ENCODE measurements at regions not wholly inside any gene's neighbourhood (a gene's known extent, or its start where the extent isn't known, plus 50 kb on each side); places are given as distances from the start of the nearest gene placed in this dataset.

DNA sequence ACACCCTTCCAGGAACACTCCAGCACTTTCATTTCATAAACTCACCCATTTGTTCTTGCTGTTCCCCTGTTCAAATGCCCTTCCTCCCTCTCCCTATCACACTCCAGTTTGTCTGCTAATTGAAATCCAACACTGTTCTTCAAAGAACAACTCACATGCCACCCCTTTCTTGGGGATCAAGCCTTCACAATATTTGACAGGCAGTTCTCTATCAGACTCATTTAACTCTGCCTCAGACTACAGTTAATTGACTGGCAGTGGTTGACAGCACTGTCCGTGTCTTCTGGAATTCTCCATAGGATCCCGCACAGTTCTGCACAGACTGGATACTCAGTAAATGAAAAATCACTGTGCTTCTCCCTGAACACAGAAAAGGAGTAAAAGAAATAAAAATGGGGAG lies 87.8 kb downstream of the PMP22 start:
- no peak for DNase-seq (ENCODE audit: low read depth)

- DNase-seq (ENCODE audit: low read depth) = no peak
Observed at GRCh38 chr17:15175356-15175755, 89.8 kb downstream of the PMP22 start.

- DNase-seq (ENCODE audit: low read depth) = no peak
Observed at GRCh38 chr17:15171167-15172047, 93.7 kb downstream of the PMP22 start.

DNA sequence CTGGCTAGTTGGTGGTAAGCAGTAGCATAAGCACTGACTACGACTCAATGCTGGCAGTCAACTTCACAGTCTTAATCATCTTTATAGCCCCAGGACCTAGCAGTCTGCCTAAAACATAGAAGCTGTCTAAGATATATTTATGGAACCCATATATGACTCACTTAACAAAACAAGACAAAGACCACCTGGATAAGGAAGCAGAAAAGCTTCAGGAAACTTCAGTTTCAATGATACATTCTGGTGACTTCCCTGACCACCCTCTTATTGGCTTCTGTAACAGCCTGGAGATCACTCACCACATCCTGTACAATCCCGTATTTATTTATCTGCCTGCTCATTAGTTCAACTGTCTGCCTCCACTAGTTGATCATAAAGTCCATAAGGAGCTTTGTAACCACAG lies 95.5 kb downstream of the PMP22 start:
- DNase-seq (ENCODE audit: low read depth) = no peak

DNA sequence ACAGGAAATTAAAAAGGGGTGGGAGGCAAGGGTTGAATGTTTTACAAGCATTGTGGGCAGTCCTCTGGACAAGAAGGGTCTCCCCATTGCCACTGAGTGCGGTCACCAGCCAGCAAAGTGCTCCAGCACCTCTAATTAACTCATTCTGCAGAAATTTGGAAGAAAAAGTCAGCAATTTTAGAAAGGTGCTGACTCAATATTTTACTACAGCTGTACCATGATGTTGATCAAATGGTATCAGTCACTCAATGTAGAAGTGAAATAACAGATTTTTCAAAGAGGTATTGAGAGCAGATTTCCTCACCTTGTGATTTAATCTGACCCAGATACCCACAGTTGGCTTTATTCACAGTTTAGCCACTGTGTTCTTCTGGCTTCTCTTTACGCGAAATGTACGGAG lies 96.7 kb downstream of the PMP22 start:
- DNase-seq (ENCODE audit: low read depth) = no peak

DNA sequence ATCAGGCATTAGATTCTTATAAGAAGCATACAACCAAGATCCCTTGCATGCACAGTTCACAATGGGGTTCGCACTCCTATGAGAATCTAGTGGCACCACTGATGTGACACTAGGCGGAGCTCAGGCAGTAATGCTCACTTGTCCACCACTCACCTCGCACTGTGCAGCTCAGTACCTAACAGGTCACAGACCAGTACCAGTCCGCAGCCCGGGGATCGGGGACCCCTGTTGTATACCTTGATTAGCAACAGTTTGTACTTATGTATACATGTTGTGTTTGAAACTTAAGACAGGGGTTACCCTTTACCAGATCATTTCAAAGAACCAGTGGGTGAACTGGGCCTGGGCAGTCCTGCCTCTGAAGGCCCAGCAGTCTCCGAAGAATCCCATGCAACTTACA lies 103.7 kb downstream of the PMP22 start:
- no peak for DNase-seq (ENCODE audit: low read depth)

- no peak for DNase-seq (ENCODE audit: low read depth)
Observed at GRCh38 chr17:15157051-15157450, 108.1 kb downstream of the PMP22 start.

DNA sequence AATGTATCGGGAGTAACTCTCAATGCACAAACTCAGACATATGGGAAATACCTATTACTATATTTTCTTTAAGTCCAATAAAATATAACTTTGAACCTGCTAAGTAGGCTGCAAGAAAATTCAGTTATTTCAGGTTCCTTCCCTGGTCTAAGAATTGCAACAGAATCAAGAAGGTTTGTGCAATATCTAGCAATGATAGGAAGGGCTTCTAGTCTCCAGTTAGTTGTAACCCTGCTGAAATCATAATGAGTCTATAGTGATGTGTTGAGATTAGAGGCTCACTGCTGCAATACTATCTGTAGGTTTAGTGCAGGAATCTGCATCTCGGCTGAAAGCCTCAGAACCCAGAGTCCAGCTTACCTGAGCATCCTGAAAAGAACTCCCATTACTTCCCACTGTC lies 110.5 kb downstream of the PMP22 start:
- DNase-seq (ENCODE audit: low read depth) = no peak

- no peak for DNase-seq (ENCODE audit: low read depth)
Observed at GRCh38 chr17:15145621-15146020, 119.5 kb downstream of the PMP22 start.

- DNase-seq (ENCODE audit: low read depth) = no peak
Observed at GRCh38 chr17:15143524-15143923, 121.6 kb downstream of the PMP22 start.

DNA sequence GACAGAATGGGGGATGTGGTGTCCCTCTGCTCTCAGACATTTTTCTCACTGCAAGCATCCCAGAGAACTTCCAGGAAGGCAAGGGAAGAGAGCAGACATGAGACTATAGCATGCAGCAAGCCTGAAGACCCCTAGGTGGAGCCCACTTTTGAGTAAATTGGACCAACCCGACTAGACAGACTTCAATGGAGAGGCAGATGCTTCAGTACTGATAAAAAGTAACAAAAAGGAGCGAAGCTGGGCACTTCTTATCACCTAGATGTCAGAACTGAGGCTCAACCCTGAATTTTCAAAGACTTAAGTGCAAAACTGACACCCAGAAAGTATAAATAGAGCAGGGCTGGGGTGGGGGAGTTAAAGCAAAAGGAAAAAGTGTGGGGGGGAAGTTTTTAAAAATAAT lies 130.8 kb downstream of the PMP22 start:
- DNase-seq (ENCODE audit: low read depth) = no peak

GRCh38 chr17:15133826-15134225 lies 131.3 kb downstream of the PMP22 start:
- DNase-seq (ENCODE audit: low read depth) = no peak

DNA sequence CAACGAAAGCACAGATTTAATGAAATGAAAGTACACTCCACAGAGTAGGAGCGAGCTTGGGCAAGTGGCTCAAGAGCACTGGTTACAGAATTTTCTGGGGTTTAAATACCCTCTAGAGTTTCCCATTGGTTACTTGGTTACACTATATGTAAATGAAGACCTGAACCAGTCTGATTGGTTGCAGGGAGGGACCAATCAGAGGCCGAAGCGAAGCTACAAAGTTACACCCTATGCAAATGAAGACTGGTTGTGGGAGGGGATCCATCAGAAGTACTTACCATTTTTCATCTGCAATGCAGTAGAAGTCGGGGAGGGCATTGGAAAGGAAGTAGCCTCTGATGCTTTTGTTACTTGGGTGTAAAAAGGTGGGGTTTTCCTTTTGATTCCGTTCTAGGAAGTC lies 132.0 kb downstream of the PMP22 start:
- no peak for DNase-seq (ENCODE audit: low read depth)

DNA sequence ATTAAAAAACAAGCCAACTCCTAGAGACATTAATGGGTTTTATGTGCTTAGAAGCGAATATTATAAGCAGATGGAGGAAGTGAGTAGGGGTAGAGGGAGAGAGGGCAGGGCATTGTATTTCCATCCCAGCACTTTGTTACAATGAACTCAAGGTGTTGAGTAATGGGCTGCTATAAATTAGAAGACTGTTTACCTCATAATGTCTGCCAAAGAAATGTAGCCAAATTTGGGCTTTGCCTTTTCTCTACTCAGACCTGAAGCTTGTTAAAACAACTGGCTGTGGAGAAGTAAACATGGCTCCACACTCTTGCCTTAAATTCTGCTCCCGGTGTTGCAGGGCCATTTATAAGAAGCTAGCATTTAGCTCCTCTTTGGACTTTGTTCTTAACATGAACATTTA lies 134.7 kb downstream of the PMP22 start:
- no peak for DNase-seq (ENCODE audit: low read depth)

- no peak for DNase-seq (ENCODE audit: low read depth)
Observed at GRCh38 chr17:15129986-15130385, 135.1 kb downstream of the PMP22 start.

GRCh38 chr17:15124746-15125145 lies 140.4 kb downstream of the PMP22 start:
- no peak for DNase-seq (ENCODE audit: low read depth)

- no peak for DNase-seq (ENCODE audit: low read depth)
Observed at GRCh38 chr17:15124264-15124595, 140.9 kb downstream of the PMP22 start.

GRCh38 chr17:15123593-15124263 lies 141.4 kb downstream of the PMP22 start:
- no peak for DNase-seq (ENCODE audit: low read depth)

DNA sequence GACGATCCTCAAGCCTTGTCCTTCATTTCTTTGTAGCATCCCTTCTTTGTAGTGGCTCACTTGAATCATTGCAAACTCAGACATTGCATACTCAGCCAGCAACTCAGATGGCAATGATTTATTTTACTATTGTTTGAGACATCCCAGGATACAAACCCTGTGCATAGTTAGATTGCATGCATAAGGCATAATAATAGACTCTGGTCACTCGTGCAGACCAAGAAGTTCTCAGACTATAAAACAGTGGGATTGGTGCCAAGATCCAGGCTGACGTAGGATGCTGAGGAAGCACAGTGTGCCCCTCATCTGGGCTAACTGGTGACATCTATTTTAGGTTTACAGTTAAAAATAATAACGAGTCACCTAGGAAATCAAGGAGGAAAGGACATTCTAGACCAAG lies 142.3 kb downstream of the PMP22 start:
- DNase-seq (ENCODE audit: low read depth) = no peak

GRCh38 chr17:15121426-15121825 lies 143.7 kb downstream of the PMP22 start:
- no peak for DNase-seq (ENCODE audit: low read depth)

DNA sequence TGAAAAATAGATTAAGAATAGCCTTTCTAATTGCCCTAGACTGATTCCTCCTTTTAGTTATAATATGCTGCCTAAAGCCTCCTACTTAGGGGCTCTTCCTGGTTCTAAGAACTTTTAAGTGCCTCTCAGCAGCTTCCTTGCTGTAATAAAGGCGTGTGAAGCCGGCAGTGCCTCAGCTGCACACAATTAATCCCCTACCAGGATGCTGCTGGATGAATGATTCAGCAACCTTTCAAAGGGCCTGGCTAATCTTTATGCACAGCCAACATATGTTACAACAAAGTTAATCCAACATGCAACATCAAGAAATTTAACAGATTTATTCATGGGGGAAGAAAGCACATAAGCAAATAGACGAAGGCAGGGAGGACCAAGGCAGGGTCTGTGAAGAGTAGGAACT lies 145.2 kb downstream of the PMP22 start:
- no peak for DNase-seq (ENCODE audit: low read depth)

GRCh38 chr17:15117239-15117638 lies 147.9 kb downstream of the PMP22 start:
- DNase-seq (ENCODE audit: low read depth) = no peak

DNA sequence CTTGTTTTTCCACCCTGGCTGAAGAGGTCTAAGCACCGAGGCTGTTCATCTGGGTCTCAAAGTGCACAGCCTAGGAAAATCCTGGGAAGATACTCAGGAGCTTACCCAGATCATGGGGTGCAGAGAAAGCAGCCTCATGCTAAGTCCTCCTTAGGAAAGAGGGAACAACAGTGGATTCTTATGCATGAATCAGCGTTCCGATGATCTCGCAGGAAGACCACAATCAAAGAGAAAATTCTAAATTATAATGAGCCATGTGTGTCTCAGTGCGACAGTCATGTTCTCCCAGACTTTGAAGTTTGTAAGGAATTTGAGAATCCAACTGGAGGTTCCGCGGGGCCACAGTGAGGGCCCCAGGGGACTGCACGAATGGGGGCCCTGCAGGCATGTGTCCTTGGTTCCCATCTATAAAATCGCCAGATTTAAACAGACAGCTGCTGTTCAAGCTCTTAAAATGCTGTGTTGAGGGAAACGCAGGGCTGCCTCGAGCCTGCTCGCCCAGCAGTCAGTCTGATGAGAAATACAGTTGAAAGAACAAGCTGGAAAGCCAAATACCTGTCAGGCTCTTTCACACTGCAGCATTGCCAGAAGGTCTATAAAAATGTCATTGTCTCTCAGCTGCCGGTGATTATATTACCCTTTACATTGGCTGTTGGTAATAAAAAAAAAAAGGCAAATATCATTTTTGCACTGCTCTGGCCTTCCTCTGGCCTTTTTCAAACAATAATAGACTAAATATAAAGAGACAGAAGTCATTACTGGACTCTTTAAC lies 152.1 kb downstream of the PMP22 start:
- no peak for DNase-seq (ENCODE audit: low read depth)

Data from activated gamma-delta T cell treated with anti-CD3 and anti-CD28 coated beads, Interleukin-2, amount 50 U/mL, for 16 hours (primary cell).